Lower leg skin (tissue), 3 donors: ENCODE measurements at regions not wholly inside any gene's neighbourhood (a gene's known extent, or its start where the extent isn't known, plus 50 kb on each side); places are given as distances from the start of the nearest gene placed in this dataset.

ENCODE experiments used
- POLR2A ChIP-seq, 2 donors: fragments of 450-650 bp; IDR thresholded peaks; one replicate each; pipeline ENCODE4 v1.6.1; 2016 to 2017; ENCODE audit warnings: antibody characterized with exemption in 2 of 2, mild to moderate bottlenecking in 1 of 2, moderate library complexity in 1 of 2
- TF ChIP-seq, protein P1 (sequence below), 3 donors: fragments of 450-650 bp; IDR thresholded peaks; one replicate each; pipeline ENCODE4 v1.5.1; 2016; ENCODE audit warnings: antibody characterized with exemption in 3 of 3, mild to moderate bottlenecking in 3 of 3, moderate library complexity in 2 of 3

DNA sequence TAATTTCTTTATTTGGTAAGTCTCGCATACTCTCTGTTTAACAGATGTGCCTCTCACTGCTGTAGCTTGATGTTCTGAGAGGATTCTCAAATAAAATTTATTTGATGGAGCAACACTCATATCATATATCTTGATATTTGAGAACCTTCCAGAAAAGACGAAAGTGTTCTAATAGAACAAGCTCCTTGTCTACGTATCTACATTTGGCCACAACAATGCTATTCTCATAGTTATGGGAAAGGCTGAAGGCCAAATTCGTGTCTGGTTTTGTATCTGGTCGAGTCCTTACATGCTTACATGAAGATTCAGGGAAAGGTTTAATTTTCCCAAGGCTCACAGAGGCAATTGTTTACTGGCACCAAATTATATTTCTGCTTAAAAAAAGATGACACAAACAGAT is 186.7 kb upstream of the SLC38A2 start:
- TF ChIP-seq, protein P1, sequence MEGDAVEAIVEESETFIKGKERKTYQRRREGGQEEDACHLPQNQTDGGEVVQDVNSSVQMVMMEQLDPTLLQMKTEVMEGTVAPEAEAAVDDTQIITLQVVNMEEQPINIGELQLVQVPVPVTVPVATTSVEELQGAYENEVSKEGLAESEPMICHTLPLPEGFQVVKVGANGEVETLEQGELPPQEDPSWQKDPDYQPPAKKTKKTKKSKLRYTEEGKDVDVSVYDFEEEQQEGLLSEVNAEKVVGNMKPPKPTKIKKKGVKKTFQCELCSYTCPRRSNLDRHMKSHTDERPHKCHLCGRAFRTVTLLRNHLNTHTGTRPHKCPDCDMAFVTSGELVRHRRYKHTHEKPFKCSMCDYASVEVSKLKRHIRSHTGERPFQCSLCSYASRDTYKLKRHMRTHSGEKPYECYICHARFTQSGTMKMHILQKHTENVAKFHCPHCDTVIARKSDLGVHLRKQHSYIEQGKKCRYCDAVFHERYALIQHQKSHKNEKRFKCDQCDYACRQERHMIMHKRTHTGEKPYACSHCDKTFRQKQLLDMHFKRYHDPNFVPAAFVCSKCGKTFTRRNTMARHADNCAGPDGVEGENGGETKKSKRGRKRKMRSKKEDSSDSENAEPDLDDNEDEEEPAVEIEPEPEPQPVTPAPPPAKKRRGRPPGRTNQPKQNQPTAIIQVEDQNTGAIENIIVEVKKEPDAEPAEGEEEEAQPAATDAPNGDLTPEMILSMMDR (IDR thresholded peaks at IDR 0.05) = no peak
- no peak for TF ChIP-seq POLR2A (IDR thresholded peaks at IDR 0.05)
